HG03175 (cell line): ENCODE measurements at regions not wholly inside any gene's neighbourhood (a gene's known extent, or its start where the extent isn't known, plus 50 kb on each side); places are given as distances from the start of the nearest gene placed in this dataset.
"Not testable (repeated sequence)": the region's sequence is repeated elsewhere in the genome, so short reads cannot be mapped to it uniquely, and the experiment has no call there.

Experiments
- ATAC-seq: cut with Tn5 transposase; IDR thresholded peaks from one replicate; pipeline ENCODE4 v1.9.1; 2021; ENCODE audit warnings: mild to moderate bottlenecking, moderate library complexity; ENCODE audit not compliant: unreplicated experiment

- ATAC-seq: no peak
Observed at GRCh38 chrX:55813150-55813549, 95.6 kb downstream of the RRAGB start.

DNA sequence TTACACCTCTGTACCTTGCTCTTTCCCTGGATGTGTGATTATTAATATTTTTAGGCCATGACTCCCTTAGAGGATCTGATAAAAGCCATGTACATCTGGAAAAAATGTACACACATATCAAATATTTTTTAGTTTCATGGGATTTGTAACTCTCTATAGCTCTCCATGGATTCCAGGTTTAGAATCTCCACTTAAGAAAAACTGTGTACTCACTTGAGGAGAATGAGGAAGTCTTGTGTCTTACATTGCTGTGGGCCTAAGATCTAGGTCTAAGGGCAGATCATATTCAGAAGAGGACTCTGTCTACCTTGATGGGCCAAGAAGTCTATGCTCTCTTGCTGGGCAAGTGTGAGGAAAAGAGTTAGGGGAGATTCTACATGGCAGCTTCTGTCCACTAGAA, 98.0 kb downstream of the RRAGB start:
- ATAC-seq: no peak

DNA sequence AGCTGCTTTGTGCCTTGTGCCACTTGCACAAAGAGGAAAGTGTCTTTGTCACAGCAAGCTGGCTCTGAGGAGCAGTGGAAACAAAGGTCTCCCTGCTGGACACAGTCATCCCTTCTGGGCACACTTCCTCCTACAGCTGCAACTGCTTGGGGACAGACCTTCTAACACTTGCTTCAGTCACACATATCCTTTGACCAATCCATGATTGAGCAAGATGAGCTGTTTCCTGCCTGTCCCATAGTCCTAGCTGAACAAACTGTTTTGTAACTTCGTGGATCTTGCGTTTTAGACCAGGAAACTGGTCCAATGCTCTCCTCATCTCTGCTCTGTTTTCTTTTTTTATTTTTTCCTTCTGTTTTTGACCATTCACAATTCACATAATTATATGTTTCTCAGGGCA, 98.5 kb downstream of the RRAGB start:
- no peak for ATAC-seq

- no peak for ATAC-seq
Observed at GRCh38 chrX:55818673-55819375, 101.3 kb downstream of the RRAGB start.

GRCh38 chrX:55839485-55839884, 121.9 kb downstream of the RRAGB start:
- ATAC-seq: no peak

- ATAC-seq: peak; percentile 42
Observed at GRCh38 chrX:55841962-55842752, 124.6 kb downstream of the RRAGB start.

DNA sequence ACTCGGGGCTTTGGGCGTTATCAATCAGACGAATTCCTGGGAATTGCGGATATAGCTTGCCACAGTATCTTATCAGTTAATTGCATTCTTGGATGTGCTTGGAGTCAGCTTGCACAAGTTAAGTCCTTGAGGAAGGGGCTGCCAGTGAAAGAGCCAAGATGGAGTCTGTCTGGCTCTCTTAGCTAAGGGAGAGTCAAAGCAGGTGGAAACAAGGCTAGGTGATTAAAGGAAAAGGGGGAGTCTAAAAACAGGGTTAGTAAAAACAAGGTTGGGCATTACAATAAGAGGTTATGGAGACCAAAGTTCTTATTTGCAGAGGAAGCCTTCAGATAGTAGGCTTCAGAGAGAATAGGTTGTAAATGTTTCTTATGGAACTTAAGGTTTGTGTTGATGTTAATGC, 149.2 kb downstream of the RRAGB start:
- not testable (repeated sequence) for ATAC-seq

DNA sequence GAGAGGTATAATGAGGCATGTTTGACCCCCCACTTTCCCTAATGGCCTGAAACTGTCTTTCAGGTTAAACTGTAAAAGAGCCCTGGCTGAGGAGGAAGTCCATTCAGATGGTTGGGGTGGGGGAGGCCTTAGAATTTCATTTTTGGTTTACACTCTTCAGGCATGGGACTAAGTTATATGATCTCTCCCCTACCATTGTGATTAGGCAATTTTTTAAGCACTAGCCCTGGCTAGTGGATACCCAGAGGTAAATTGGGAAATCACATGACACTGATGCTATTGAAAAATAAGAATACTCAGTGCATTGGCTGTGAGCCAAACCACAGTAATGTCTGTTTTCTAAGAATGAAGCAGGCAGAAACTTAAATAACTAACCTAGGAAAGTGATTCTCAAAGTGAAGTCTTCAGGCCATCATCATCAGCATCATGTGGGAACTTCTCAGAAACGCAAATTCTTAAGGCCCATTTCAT, 149.7 kb downstream of the RRAGB start:
- ATAC-seq: peak; percentile 82

DNA sequence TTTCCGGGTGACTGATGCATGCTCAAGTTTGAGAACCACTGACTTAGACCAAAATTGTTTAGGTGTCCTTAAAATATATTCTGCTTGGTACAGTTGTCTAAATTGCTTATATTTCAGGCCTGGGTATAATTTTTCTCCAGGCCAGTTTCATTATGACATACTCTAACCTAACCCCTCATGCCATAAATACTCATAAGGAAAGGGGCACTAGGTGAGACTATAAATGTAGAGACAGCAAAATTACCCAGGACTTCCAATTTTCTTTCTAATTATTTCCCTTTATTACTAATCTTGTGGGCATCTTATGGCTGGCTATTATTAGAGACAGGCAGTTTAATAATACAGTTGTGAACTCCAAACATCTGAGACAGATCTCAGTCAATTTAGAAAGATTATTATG, 150.2 kb downstream of the RRAGB start:
- ATAC-seq: peak; percentile 74

DNA sequence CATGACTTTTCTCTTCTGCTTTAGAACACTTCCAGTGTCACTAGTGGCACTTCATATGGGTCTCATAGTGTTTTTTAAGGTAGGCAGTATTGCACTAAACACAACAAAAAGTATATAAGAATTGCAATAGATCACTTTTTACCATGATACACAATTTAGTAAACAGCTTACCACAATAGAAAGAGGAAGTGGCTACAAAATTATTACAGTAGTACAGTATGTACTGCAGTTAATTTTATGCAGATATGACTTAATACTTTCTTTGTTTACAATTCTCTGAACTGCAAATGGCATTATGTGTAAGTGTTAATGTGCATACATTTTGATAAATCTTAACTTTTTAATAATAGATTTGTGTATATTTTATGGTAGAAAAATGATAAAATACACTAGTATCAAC, 157.3 kb downstream of the RRAGB start:
- ATAC-seq: no peak

DNA sequence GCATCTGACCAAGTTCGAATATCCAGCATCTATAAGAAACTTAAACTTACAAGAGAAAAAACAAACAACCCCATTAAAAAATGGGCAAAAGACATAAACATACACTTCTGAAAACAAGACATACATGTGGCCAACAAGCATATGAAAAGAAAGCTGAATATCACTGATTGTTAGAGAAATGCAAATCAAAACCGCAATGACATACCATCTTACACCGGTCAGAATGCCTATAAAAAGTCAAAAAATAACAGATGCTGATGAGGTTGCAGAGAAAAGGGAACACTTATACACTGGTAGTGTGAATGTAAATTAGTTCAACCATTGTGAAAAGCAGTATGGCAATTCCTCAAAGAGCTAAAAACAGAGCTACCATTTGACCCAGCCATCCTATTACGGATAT, 166.0 kb downstream of the RRAGB start:
- not testable (repeated sequence) for ATAC-seq

GRCh38 chrX:55907968-55908607, 190.5 kb downstream of the RRAGB start:
- ATAC-seq: peak; percentile 81

DNA sequence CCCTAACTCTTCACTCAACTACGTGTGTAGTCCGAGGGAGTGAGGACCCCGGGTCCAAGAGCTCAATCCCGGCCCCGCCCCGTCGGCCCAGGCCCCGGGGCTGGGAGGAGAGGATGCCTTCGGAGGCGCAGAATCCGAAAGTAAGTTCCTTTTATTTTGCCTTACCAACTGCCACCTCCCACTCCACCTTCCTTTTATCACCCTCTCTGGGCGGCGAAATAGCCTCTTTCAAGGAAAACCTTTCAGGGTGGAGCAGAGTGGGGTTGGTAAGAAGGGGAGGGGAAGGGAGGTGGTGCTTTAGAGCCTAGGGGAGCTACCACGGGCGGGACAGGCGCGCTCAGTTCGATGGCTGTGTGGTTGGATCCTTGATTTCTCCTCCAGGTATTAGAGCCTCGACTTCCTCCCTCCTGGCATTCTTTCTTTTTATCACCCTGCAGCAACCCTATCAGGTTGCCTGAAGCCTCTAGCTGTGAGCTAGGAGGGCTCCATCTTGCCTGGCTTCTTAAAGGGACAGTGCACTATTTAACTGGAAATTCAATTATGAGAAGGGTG, 191.2 kb downstream of the RRAGB start:
- peak; percentile 49 for ATAC-seq

GRCh38 chrX:55919367-55920221, 202.0 kb downstream of the RRAGB start:
- peak; percentile 90 for ATAC-seq

- ATAC-seq: no peak
Observed at GRCh38 chrX:55924574-55924973, 207.0 kb downstream of the RRAGB start.

- ATAC-seq: not testable (repeated sequence)
Observed at GRCh38 chrX:55928529-55928928, 211.0 kb downstream of the RRAGB start.
